WTC11 (cell line): ENCODE measurements at regions not wholly inside any gene's neighbourhood (a gene's known extent, or its start where the extent isn't known, plus 50 kb on each side); places are given as distances from the start of the nearest gene placed in this dataset.

Experiments
- CTCF ChIP-seq: fragments of 200-600 bp; IDR thresholded peaks from 2 replicates; pipeline ENCODE4 v1.8.0; 2022; ENCODE audit warnings: antibody characterized with exemption
- ESRRA ChIP-seq: sonication (generic); formaldehyde crosslinking; IDR thresholded peaks from 2 replicates; pipeline ENCODE4 v1.8.1; 2022; ENCODE audit warnings: mild to moderate bottlenecking, missing genetic modification reagents, borderline replicate concordance
- FOXJ3 ChIP-seq: sonication (generic); formaldehyde crosslinking; IDR thresholded peaks from 2 replicates; pipeline ENCODE4 v1.9.0; 2021; ENCODE audit warnings: missing genetic modification reagents, mild to moderate bottlenecking, borderline replicate concordance
- JUN ChIP-seq: sonication (generic); formaldehyde crosslinking; IDR thresholded peaks from 2 replicates; pipeline ENCODE4 v1.8.0; 2023; ENCODE audit warnings: mild to moderate bottlenecking, missing genetic modification reagents
- MLX ChIP-seq: sonication (generic); formaldehyde crosslinking; IDR thresholded peaks from 2 replicates; pipeline ENCODE4 v1.8.1; 2023; ENCODE audit warnings: mild to moderate bottlenecking, missing genetic modification reagents, moderate library complexity
- NFE2L1 ChIP-seq: sonication (generic); formaldehyde crosslinking; IDR thresholded peaks from 2 replicates; pipeline ENCODE4 v1.8.1; 2023; ENCODE audit warnings: missing genetic modification reagents
- NFYB ChIP-seq: sonication (generic); formaldehyde crosslinking; conservative IDR thresholded peaks from 2 replicates; pipeline ENCODE4 v1.8.0; 2022; ENCODE audit warnings: low read depth, missing genetic modification reagents
- ZNF512 ChIP-seq: sonication (generic); formaldehyde crosslinking; IDR thresholded peaks from 2 replicates; pipeline ENCODE4 v1.8.1; 2022; ENCODE audit warnings: missing genetic modification reagents, borderline replicate concordance

GRCh38 chr3:67737140-67737539, 82.7 kb upstream of the SUCLG2 start:
- TF ChIP-seq CTCF (no peak), ZNF512 (CRISPR knock-in tag) (no peak), ESRRA (CRISPR knock-in tag) (no peak), FOXJ3 (CRISPR knock-in tag) (no peak), MLX (CRISPR knock-in tag) (no peak), JUN (CRISPR knock-in tag) (no peak), NFYB (no peak), NFE2L1 (no peak)
